Esophagus squamous epithelium (tissue), 4 donors: ENCODE measurements at regions not wholly inside any gene's neighbourhood (a gene's known extent, or its start where the extent isn't known, plus 50 kb on each side); places are given as distances from the start of the nearest gene placed in this dataset.

Experiments
- POLR2A ChIP-seq, 4 donors: fragments of 450-650 bp; IDR thresholded peaks; one replicate each; pipeline ENCODE4 v1.6.1; 2017; ENCODE audit warnings: antibody characterized with exemption in 4 of 4, mild to moderate bottlenecking in 4 of 4, moderate library complexity in 3 of 4
- TF ChIP-seq, protein P1 (sequence below), 6 experiments: fragments of 450-650 bp in 4 of 6; fragments of 200-600 bp in 2 of 6; sonication (generic) in 2 of 6; IDR thresholded peaks; one replicate each; pipeline ENCODE4 v1.5.1; 2016 to 2019; ENCODE audit warnings: antibody characterized with exemption in 6 of 6, mild to moderate bottlenecking in 4 of 6, moderate library complexity in 4 of 6

DNA sequence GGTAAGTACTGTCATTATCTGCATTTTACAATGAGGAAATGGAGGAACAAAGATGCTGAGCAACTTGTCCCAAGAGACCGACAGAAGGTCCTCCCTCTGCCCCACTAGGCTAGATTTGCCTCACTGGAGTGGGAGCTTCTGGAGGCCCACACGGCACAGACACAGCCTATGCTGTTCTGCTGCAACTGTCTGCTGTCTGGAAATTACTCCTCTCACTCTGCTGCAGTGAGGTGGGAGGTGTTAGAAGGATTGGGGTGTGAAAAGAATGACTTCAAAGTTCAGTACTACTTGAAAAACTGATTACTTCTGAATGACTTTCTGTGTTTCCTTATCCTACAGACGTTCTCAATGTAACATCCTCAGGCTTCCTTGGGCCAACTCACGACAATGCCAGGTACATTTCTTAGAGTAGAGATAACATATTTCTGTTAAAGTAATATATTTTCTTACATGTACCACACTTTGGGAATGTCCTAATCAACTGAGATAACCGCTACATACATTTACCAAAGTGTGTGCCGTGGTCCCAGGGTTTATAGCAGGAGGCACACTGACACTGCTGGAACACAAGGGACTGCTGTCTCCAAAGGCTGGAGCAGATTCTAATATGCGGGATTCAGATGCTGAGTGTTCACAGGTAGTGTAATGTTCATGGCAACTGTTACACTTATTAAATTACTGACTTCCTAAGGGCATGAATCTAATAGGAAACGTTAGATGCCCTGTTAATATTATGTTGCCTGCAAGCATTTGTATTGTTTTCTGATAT lies 53.5 kb upstream of the WASF3 start:
- TF ChIP-seq, protein P1, sequence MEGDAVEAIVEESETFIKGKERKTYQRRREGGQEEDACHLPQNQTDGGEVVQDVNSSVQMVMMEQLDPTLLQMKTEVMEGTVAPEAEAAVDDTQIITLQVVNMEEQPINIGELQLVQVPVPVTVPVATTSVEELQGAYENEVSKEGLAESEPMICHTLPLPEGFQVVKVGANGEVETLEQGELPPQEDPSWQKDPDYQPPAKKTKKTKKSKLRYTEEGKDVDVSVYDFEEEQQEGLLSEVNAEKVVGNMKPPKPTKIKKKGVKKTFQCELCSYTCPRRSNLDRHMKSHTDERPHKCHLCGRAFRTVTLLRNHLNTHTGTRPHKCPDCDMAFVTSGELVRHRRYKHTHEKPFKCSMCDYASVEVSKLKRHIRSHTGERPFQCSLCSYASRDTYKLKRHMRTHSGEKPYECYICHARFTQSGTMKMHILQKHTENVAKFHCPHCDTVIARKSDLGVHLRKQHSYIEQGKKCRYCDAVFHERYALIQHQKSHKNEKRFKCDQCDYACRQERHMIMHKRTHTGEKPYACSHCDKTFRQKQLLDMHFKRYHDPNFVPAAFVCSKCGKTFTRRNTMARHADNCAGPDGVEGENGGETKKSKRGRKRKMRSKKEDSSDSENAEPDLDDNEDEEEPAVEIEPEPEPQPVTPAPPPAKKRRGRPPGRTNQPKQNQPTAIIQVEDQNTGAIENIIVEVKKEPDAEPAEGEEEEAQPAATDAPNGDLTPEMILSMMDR (IDR thresholded peaks at IDR 0.05), result no peak
- no peak for TF ChIP-seq POLR2A (IDR thresholded peaks at IDR 0.05)
